Kidney tubule cell (primary cell): ENCODE measurements at regions not wholly inside any gene's neighbourhood (a gene's known extent, or its start where the extent isn't known, plus 50 kb on each side); places are given as distances from the start of the nearest gene placed in this dataset.

Experiments
- DNase-seq: peaks from one replicate; pipeline ENCODE4 v3.0.0-alpha.2; 2018; ENCODE audit warnings: low spot score

- no peak for DNase-seq
Measured at GRCh38 chr7:25636168-25636567, 407.9 kb upstream of the NPVF start.

- no peak for DNase-seq
Measured at GRCh38 chr7:25636871-25637283, 408.6 kb upstream of the NPVF start.

- no peak for DNase-seq
Measured at GRCh38 chr7:25638068-25638467, 409.8 kb upstream of the NPVF start.

GRCh38 chr7:25638590-25639244 lies 410.4 kb upstream of the NPVF start:
- no peak for DNase-seq

GRCh38 chr7:25642849-25643248 lies 414.6 kb upstream of the NPVF start:
- peak; percentile 39 for DNase-seq

GRCh38 chr7:25643286-25643685 lies 415.0 kb upstream of the NPVF start:
- no peak for DNase-seq

- DNase-seq = no peak
Measured at GRCh38 chr7:25643770-25644394, 415.6 kb upstream of the NPVF start.

- DNase-seq = peak; percentile 45
Measured at GRCh38 chr7:25646726-25647413, 418.6 kb upstream of the NPVF start.

GRCh38 chr7:25647872-25648271 lies 419.6 kb upstream of the NPVF start:
- DNase-seq = no peak

GRCh38 chr7:25652366-25652765 lies 424.1 kb upstream of the NPVF start:
- no peak for DNase-seq

GRCh38 chr7:25653384-25653783 lies 425.1 kb upstream of the NPVF start:
- no peak for DNase-seq

- no peak for DNase-seq
Measured at GRCh38 chr7:25656071-25656470, 427.8 kb upstream of the NPVF start.

GRCh38 chr7:25656581-25657026 lies 428.3 kb upstream of the NPVF start:
- no peak for DNase-seq

GRCh38 chr7:25658375-25658774 lies 430.1 kb upstream of the NPVF start:
- no peak for DNase-seq

GRCh38 chr7:25659841-25660240 lies 431.6 kb upstream of the NPVF start:
- DNase-seq = no peak

- DNase-seq = no peak
Measured at GRCh38 chr7:25662841-25663800, 434.8 kb upstream of the NPVF start.

GRCh38 chr7:25663877-25664276 lies 435.6 kb upstream of the NPVF start:
- DNase-seq = no peak

- DNase-seq = no peak
Measured at GRCh38 chr7:25664593-25664992, 436.3 kb upstream of the NPVF start.

GRCh38 chr7:25665374-25665773 lies 437.1 kb upstream of the NPVF start:
- DNase-seq = no peak

GRCh38 chr7:25665903-25666670 lies 437.8 kb upstream of the NPVF start:
- DNase-seq = peak; percentile 1

GRCh38 chr7:25666671-25667060 lies 438.4 kb upstream of the NPVF start:
- DNase-seq = no peak
